HEK293T (cell line): ENCODE measurements at regions not wholly inside any gene's neighbourhood (a gene's known extent, or its start where the extent isn't known, plus 50 kb on each side); places are given as distances from the start of the nearest gene placed in this dataset.

Experiments used
- ARNT ChIP-seq: fragments of 450-650 bp; IDR thresholded peaks from 2 replicates; pipeline ENCODE4 v1.6.1; 2017; ENCODE audit warnings: mild to moderate bottlenecking
- BHLHE40 ChIP-seq: fragments of 450-650 bp; IDR thresholded peaks from 2 replicates; pipeline ENCODE4 v1.6.1; 2016; ENCODE audit warnings: mild to moderate bottlenecking, moderate library complexity, borderline replicate concordance
- ELF4 ChIP-seq: fragments of 450-650 bp; IDR thresholded peaks from 2 replicates; pipeline ENCODE4 v1.6.1; 2017; ENCODE audit warnings: antibody characterized with exemption
- FOXK2 ChIP-seq: fragments of 450-650 bp; IDR thresholded peaks from 2 replicates; pipeline ENCODE4 v1.6.1; 2016; ENCODE audit warnings: mild to moderate bottlenecking
- FOXM1 ChIP-seq: fragments of 450-650 bp; IDR thresholded peaks from 2 replicates; pipeline ENCODE4 v1.6.1; 2017; ENCODE audit warnings: mild to moderate bottlenecking, borderline replicate concordance
- L3MBTL2 ChIP-seq: fragments of 450-650 bp; conservative IDR thresholded peaks from 2 replicates; pipeline ENCODE4 v1.6.1; 2016; ENCODE audit warnings: mild to moderate bottlenecking
- LEF1 ChIP-seq: fragments of 450-650 bp; IDR thresholded peaks from 2 replicates; pipeline ENCODE4 v1.6.1; 2017; ENCODE audit warnings: mild to moderate bottlenecking, borderline replicate concordance
- NFRKB ChIP-seq: fragments of 450-650 bp; IDR thresholded peaks from 2 replicates; pipeline ENCODE4 v1.6.1; 2016; ENCODE audit warnings: mild to moderate bottlenecking, moderate library complexity
- SP1 ChIP-seq: fragments of 450-650 bp; IDR thresholded peaks from 2 replicates; pipeline ENCODE4 v1.6.1; 2017
- SUZ12 ChIP-seq: fragments of 450-650 bp; IDR thresholded peaks from 2 replicates; pipeline ENCODE4 v1.6.1; 2016; ENCODE audit warnings: mild to moderate bottlenecking
- ZNF384 ChIP-seq: fragments of 450-650 bp; IDR thresholded peaks from 2 replicates; pipeline ENCODE4 v1.6.1; 2016
- TF ChIP-seq, protein P1 (sequence below): fragments of 450-650 bp; IDR thresholded peaks from 2 replicates; pipeline ENCODE4 v1.6.1; 2016

DNA sequence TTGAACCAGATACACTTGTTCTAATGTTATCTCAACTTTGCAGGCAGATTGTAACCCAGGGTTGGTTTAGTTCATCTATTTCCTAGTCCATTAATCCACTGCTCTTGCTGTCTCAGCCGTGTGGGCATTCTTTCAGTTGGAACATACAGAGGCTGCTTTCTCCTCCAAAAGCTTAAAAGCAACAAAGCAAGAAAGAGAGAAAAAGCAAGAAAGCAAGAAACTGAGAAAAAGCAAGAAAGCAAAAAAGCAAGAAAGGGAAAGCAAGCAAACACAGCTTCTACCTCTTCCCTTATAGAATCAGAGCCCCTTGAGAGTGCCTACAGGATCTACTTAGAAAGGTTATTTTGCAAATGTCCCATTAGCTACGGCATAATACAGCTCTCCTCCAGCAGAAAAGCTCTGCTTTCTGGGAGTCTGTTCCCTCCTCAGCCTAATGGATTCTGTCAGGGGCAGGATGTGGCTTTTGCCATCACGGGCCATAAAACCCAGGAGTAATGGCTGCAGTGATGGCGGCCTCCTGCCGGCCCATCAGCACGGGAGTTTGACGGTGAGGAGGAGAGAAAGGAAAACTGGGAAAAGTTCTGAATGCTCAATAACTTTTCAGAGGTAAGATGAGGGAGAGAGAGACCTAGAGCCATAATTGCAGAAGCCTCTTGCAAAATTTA is 156.8 kb upstream of the JARID2 start:
- no peak for TF ChIP-seq LEF1
- no peak for TF ChIP-seq FOXM1
- no peak for TF ChIP-seq SP1
- TF ChIP-seq ARNT = no peak
- no peak for TF ChIP-seq SUZ12
- TF ChIP-seq NFRKB = no peak
- TF ChIP-seq, protein P1, sequence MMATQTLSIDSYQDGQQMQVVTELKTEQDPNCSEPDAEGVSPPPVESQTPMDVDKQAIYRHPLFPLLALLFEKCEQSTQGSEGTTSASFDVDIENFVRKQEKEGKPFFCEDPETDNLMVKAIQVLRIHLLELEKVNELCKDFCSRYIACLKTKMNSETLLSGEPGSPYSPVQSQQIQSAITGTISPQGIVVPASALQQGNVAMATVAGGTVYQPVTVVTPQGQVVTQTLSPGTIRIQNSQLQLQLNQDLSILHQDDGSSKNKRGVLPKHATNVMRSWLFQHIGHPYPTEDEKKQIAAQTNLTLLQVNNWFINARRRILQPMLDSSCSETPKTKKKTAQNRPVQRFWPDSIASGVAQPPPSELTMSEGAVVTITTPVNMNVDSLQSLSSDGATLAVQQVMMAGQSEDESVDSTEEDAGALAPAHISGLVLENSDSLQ = no peak
- no peak for TF ChIP-seq ZNF384
- TF ChIP-seq BHLHE40 = no peak
- no peak for TF ChIP-seq ELF4
- no peak for TF ChIP-seq FOXK2
- TF ChIP-seq L3MBTL2 = no peak
